GM12878 (cell line): ENCODE measurements at regions not wholly inside any gene's neighbourhood (a gene's known extent, or its start where the extent isn't known, plus 50 kb on each side); places are given as distances from the start of the nearest gene placed in this dataset.

Source experiments
- ATAC-seq: fragments of 200-7000 bp; cut with Tn5 transposase; 3 replicates; pipeline ENCODE4 v1.9.1; 2020; ENCODE audit warnings: mild to moderate bottlenecking, moderate library complexity
- BruUV-seq: library from RNA; stranded (reverse); fragments of 400-500 nt; replicated peaks from 2 replicates; lab custom pipeline; 2021; lab: Mats Ljungman, UMichigan
- CTCF ChIA-PET: fragments of 300-600 bp; sonication (Branson Sonifier 250); formaldehyde crosslinking; extraction: SDS; loops from one replicate; lab custom pipeline; 2021; ENCODE audit warnings: inconsistent platforms; lab: Yijun Ruan, JAX
- POLR2A ChIA-PET: fragments of 350-600 bp; formaldehyde crosslinking; extraction: SDS; loops from one replicate; lab custom pipeline; 2021; ENCODE audit warnings: inconsistent platforms; lab: Charles Lee
- RAD21 ChIA-PET: fragments of 300-600 bp; sonication (Branson Sonifier 250); formaldehyde crosslinking; loops from one replicate; lab custom pipeline; 2023; ENCODE audit warnings: antibody characterized with exemption; ENCODE audit not compliant: unreplicated experiment; lab: Charles Lee
- SMC1A ChIA-PET: fragments of 300-600 bp; sonication (Branson Sonifier 250); formaldehyde crosslinking; loops from one replicate; lab custom pipeline; 2023; ENCODE audit not compliant: unreplicated experiment, uncharacterized antibody; lab: Charles Lee
- DNase-seq: peaks from one replicate; pipeline ENCODE4 v3.0.0-alpha.2; 2011; ENCODE audit warnings: low read depth, low spot score
- FAIRE-seq: peaks from 3 replicates; lab custom pipeline; 2011; peaks lifted over from hg19 to GRCh38; lab: Jason Lieb, UNC
- H2AFZ ChIP-seq: 2 replicates; pipeline ENCODE4 v1.6.0; 2011; ENCODE audit warnings: low read depth, low read length, control low read depth; ENCODE audit not compliant: control insufficient read depth
- H3K27ac ChIP-seq: 2 replicates; pipeline ENCODE4 v1.5.1; 2011; ENCODE audit warnings: control low read depth; ENCODE audit not compliant: control insufficient read depth, insufficient read depth
- H3K27me3 ChIP-seq, 2 experiments: replicated peaks in 1 of 2; 2 replicates each; pipeline versions ENCODE4 v1.6.0 to v1.6.1; 2011; ENCODE audit warnings: low read length in 1 of 2; ENCODE audit not compliant: control insufficient read depth in 2 of 2, insufficient read depth in 2 of 2
- H3K36me3 ChIP-seq, 2 experiments: 2 replicates each; pipeline ENCODE4 v1.5.1; 2011; ENCODE audit warnings: low read length in 1 of 2; ENCODE audit not compliant: control insufficient read depth in 2 of 2, insufficient read depth in 2 of 2
- H3K4me1 ChIP-seq: 2 replicates; pipeline ENCODE4 v1.6.1; 2011; ENCODE audit warnings: mild to moderate bottlenecking, low read length, moderate library complexity, mixed read lengths; ENCODE audit not compliant: control insufficient read depth, insufficient read depth
- H3K4me2 ChIP-seq: 2 replicates; pipeline ENCODE4 v1.6.0; 2011; ENCODE audit warnings: control low read depth; ENCODE audit not compliant: control insufficient read depth, insufficient read depth
- H3K4me3 ChIP-seq: fragments of 200-600 bp; sonication (generic); 2 replicates; pipeline ENCODE4 v1.5.1; 2016
- H3K79me2 ChIP-seq: 2 replicates; pipeline ENCODE4 v1.6.0; 2011; ENCODE audit warnings: low read length; ENCODE audit not compliant: control insufficient read depth, insufficient read depth
- H3K9ac ChIP-seq: 2 replicates; pipeline ENCODE4 v1.8.0; 2011; ENCODE audit warnings: low read length, control low read depth, mixed read lengths; ENCODE audit not compliant: control insufficient read depth, insufficient read depth
- H3K9me3 ChIP-seq: replicated peaks from 3 replicates; pipeline ENCODE4 v1.5.1; 2011; ENCODE audit warnings: mild to moderate bottlenecking, low read length; ENCODE audit not compliant: control insufficient read depth, insufficient read depth
- H4K20me1 ChIP-seq: 2 replicates; pipeline ENCODE4 v1.6.0; 2011; ENCODE audit not compliant: control insufficient read depth, insufficient read depth
- FOXM1 ChIP-seq: IDR thresholded peaks from 2 replicates; pipeline ENCODE4 v1.6.1; 2012; ENCODE audit warnings: low read depth, mild to moderate bottlenecking, inconsistent platforms, low read length, moderate library complexity
- MYC ChIP-seq: IDR thresholded peaks from 2 replicates; pipeline ENCODE4 v1.6.1; 2011; ENCODE audit warnings: mild to moderate bottlenecking, low read length, moderate library complexity, inconsistent platforms; ENCODE audit not compliant: insufficient read depth, insufficient replicate concordance, insufficient read length, severe bottlenecking
- NR2C1 ChIP-seq: fragments of 450-650 bp; IDR thresholded peaks from 2 replicates; pipeline ENCODE4 v1.6.1; 2017; ENCODE audit warnings: antibody characterized with exemption, mild to moderate bottlenecking, moderate library complexity
- SMAD5 ChIP-seq: IDR thresholded peaks from 2 replicates; pipeline ENCODE4 v1.6.1; 2016; ENCODE audit warnings: antibody characterized with exemption, low read depth
- TARDBP ChIP-seq: IDR thresholded peaks from 2 replicates; pipeline ENCODE4 v1.6.1; 2016; ENCODE audit warnings: borderline replicate concordance
- WGBS: methylation state at CpG from one replicate; pipeline ENCODE4 v1.1.6; 2016; ENCODE audit warnings: low lambda C conversion rate; ENCODE audit not compliant: insufficient replicate concordance, insufficient coverage; ENCODE audit errors: missing lambda C conversion rate; 5-methylcytosine and 5-hydroxymethylcytosine counted together
- in situ Hi-C: fragments of 300-500 bp; cut with MboI; formaldehyde crosslinking; loops from 9 replicates; pipeline ENCODE4 v1.14.3; 2018; ENCODE audit warnings: mixed read lengths
- intact Hi-C: fragments of 100-400 bp; cut with micrococcal nuclease; formaldehyde crosslinking; loops from one replicate; pipeline ENCODE4 v1.14.2; 2022; ENCODE audit not compliant: unreplicated experiment
- TF ChIP-seq, protein P1 (sequence below): IDR thresholded peaks from 2 replicates; pipeline ENCODE4 v1.6.1; 2011; ENCODE audit warnings: low read depth, low read length, improper control_type of control experiment, borderline replicate concordance
- TF ChIP-seq, protein P2 (sequence below): fragments of 450-650 bp; IDR thresholded peaks from 2 replicates; pipeline ENCODE4 v1.6.1; 2017; ENCODE audit warnings: mild to moderate bottlenecking, low read depth, inconsistent platforms; ENCODE audit not compliant: poor library complexity, severe bottlenecking
- TF ChIP-seq, protein P3 (sequence below): fragments of 450-650 bp; IDR thresholded peaks from 2 replicates; pipeline ENCODE4 v1.6.1; 2017; ENCODE audit warnings: antibody characterized with exemption, mild to moderate bottlenecking, moderate library complexity

DNA sequence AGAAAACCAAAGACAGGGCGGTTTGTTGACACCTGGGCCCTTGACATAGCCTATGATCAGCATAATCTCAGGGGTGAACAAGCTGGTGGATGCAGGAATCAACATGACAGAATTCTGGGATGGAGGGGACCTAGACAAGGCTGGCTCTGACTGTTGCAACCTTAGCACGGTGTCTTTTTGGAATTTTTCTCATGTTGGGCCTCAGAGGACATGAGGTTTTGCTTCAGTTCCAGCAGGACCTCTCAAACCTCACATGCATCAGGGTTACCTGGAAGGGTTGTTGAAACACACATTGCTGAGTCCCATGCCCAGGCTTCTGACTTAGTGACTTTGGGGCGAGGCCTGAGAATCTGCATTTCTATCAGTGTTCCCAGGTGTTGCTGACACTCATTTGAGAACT is 345.6 kb upstream of the B3GAT1 start:
- in situ Hi-C loops = no loop called here
- SMC1A ChIA-PET = no interaction called here
- H3K79me2 ChIP-seq = no peaks in the 10 kb centered on the region
- no peak for ATAC-seq
- no peak overlapping the region for H3K27ac ChIP-seq
- no peak overlapping the region for H3K4me3 ChIP-seq
- no TSS peak for BruUV-seq
- H3K4me1 ChIP-seq = no peaks in the 10 kb centered on the region
- POLR2A ChIA-PET = no interaction called here
- no peak for TF ChIP-seq TARDBP
- TF ChIP-seq, protein P1, sequence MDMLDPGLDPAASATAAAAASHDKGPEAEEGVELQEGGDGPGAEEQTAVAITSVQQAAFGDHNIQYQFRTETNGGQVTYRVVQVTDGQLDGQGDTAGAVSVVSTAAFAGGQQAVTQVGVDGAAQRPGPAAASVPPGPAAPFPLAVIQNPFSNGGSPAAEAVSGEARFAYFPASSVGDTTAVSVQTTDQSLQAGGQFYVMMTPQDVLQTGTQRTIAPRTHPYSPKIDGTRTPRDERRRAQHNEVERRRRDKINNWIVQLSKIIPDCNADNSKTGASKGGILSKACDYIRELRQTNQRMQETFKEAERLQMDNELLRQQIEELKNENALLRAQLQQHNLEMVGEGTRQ = no peak
- no peak for TF ChIP-seq FOXM1
- TF ChIP-seq, protein P2, sequence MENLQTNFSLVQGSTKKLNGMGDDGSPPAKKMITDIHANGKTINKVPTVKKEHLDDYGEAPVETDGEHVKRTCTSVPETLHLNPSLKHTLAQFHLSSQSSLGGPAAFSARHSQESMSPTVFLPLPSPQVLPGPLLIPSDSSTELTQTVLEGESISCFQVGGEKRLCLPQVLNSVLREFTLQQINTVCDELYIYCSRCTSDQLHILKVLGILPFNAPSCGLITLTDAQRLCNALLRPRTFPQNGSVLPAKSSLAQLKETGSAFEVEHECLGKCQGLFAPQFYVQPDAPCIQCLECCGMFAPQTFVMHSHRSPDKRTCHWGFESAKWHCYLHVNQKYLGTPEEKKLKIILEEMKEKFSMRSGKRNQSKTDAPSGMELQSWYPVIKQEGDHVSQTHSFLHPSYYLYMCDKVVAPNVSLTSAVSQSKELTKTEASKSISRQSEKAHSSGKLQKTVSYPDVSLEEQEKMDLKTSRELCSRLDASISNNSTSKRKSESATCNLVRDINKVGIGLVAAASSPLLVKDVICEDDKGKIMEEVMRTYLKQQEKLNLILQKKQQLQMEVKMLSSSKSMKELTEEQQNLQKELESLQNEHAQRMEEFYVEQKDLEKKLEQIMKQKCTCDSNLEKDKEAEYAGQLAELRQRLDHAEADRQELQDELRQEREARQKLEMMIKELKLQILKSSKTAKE = no peak
- no peak for TF ChIP-seq SMAD5
- no peak for TF ChIP-seq NR2C1
- TF ChIP-seq MYC = no peak
- TF ChIP-seq, protein P3, sequence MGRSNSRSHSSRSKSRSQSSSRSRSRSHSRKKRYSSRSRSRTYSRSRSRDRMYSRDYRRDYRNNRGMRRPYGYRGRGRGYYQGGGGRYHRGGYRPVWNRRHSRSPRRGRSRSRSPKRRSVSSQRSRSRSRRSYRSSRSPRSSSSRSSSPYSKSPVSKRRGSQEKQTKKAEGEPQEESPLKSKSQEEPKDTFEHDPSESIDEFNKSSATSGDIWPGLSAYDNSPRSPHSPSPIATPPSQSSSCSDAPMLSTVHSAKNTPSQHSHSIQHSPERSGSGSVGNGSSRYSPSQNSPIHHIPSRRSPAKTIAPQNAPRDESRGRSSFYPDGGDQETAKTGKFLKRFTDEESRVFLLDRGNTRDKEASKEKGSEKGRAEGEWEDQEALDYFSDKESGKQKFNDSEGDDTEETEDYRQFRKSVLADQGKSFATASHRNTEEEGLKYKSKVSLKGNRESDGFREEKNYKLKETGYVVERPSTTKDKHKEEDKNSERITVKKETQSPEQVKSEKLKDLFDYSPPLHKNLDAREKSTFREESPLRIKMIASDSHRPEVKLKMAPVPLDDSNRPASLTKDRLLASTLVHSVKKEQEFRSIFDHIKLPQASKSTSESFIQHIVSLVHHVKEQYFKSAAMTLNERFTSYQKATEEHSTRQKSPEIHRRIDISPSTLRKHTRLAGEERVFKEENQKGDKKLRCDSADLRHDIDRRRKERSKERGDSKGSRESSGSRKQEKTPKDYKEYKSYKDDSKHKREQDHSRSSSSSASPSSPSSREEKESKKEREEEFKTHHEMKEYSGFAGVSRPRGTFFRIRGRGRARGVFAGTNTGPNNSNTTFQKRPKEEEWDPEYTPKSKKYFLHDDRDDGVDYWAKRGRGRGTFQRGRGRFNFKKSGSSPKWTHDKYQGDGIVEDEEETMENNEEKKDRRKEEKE = no peak
- TF ChIP-seq, all 136 proteins: peak for 0
- intact Hi-C loops = no loop called here
- no peaks in the 10 kb centered on the region for H3K9me3 ChIP-seq
- WGBS = 4% methylated on average over 3 of the region's 3 CpGs
- no peaks in the 10 kb centered on the region; a peak in 1 of 4 replicates for H3K27me3 ChIP-seq
- H3K36me3 ChIP-seq = no peaks in the 10 kb centered on the region
- RAD21 ChIA-PET = no interaction called here
- no peak overlapping the region for H3K9ac ChIP-seq
- no peak overlapping the region for H3K4me2 ChIP-seq
- DNase-seq = no peak
- H2AFZ ChIP-seq = no peak overlapping the region
- CTCF ChIA-PET = no interaction called here
- no peak for FAIRE-seq
- H4K20me1 ChIP-seq = no peaks in the 10 kb centered on the region
